ENCODE measurements at regions not wholly inside any gene's neighbourhood (a gene's known extent, or its start where the extent isn't known, plus 50 kb on each side); places are given as distances from the start of the nearest gene placed in this dataset.

- H3K27ac Mint-ChIP-seq, result no peak overlapping the region
- ATAC-seq (no peak), DNase-seq (no peak)
- H3K4me1 Mint-ChIP-seq, result no peaks in the 10 kb centered on the region
- H3K4me3 Mint-ChIP-seq, result no peak overlapping the region
- no peaks in the 10 kb centered on the region for H3K9me3 Mint-ChIP-seq
- peaks cover 3% of the 10 kb centered on the region for H3K27me3 Mint-ChIP-seq
- H3K36me3 Mint-ChIP-seq (ENCODE audit: low read depth), result no peaks in the 10 kb centered on the region
These were observed 92.7 kb downstream of the EDN3 start for GRCh38 chr20:59393142-59393541.

DNA sequence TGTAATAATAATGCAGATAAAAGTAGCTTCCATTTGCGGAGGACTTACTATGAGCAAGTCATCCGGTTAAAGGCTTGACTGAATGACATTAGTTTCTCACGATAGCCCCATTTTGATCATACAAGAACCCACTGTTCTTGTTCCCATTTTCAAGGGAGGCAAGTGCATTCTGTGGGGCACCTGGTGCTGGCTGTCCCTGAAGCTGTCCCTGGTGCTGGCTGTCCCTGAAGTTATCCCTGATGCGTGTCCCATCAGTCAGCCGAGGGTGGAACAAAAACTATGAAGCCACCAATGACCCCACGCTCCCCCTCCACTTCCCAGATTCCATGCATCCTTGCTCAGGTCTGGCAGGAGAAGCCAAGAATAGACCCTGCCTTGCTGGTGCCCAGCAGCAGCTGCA lies 95.3 kb downstream of the EDN3 start:
- ATAC-seq (no peak), DNase-seq (no peak)
- no peaks in the 10 kb centered on the region for H3K36me3 Mint-ChIP-seq (ENCODE audit: low read depth)
- peaks cover 3% of the 10 kb centered on the region for H3K27me3 Mint-ChIP-seq
- no peak overlapping the region for H3K4me3 Mint-ChIP-seq
- no peaks in the 10 kb centered on the region for H3K4me1 Mint-ChIP-seq
- H3K27ac Mint-ChIP-seq, result no peak overlapping the region
- no peaks in the 10 kb centered on the region for H3K9me3 Mint-ChIP-seq

- Mint-ChIP-seq H3K9me3 (no peaks in the 10 kb centered on the region), H3K36me3 (ENCODE audit: low read depth) (no peaks in the 10 kb centered on the region), H3K4me3 (no peak overlapping the region), H3K27me3 (no peaks in the 10 kb centered on the region), H3K27ac (no peak overlapping the region), H3K4me1 (peaks cover 2% of the 10 kb centered on the region)
- no peak for ATAC-seq
- peak; percentile 10 for DNase-seq
These were observed 98.3 kb downstream of the EDN3 start for GRCh38 chr20:59398537-59399205.

DNA sequence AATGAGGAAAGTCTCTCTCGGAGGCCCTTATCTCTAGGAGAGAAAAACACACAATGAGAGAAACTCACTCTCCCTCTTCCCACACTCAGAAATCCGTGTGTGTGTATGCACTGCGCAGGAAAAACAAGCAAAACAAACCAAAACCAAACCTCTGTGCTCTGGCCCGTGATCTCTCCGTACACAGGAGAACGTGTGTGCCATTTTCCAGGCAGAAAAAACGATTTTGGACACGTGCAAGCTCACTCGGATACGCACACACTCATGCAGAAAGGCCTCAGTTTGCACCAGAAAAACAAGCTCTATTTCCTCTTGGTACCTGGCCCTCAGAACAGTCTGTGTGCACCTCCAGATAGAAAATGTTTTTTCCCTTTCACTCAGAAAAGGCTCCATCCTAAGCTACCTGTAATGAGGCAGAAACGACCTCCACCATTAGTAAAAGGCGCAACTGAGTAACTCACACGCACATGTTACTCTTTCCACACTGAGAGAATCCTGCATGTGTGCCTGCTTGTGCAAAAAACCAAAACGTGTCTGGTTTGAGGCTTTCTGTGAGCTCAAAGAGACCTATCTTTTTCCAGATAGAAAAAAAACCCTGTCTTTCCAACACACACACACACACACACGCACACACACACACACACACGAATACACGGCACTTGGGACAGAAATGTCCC lies 99.2 kb downstream of the EDN3 start:
- no peaks in the 10 kb centered on the region for H3K9me3 Mint-ChIP-seq
- H3K4me1 Mint-ChIP-seq, result peaks cover 5% of the 10 kb centered on the region
- no peak overlapping the region for H3K4me3 Mint-ChIP-seq
- no peaks in the 10 kb centered on the region for H3K36me3 Mint-ChIP-seq (ENCODE audit: low read depth)
- ATAC-seq (no peak), DNase-seq (no peak)
- H3K27me3 Mint-ChIP-seq, result peaks cover 3% of the 10 kb centered on the region
- H3K27ac Mint-ChIP-seq, result no peak overlapping the region

DNA sequence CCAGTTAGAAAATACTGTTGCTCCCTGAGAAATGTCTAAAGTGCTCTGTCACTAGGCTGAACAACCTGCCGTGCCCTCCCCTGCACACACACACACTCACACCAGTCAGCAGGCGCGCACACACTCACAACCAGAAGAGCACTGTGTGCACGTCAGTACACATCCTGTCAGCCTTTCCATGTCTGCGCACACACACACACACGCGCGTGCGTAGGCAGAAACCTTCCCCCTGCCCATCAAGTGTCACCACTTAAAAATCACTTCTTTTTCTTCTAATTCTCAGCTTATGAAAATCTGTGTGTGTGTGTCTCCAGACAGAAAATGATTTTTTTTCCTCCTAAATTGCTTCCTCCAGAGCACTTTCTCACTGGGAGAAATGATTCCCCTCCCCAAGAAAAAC lies 100.3 kb downstream of the EDN3 start:
- H3K4me1 Mint-ChIP-seq, result peaks cover 5% of the 10 kb centered on the region
- ATAC-seq, result peak; percentile 29
- H3K4me3 Mint-ChIP-seq, result no peak overlapping the region
- H3K27me3 Mint-ChIP-seq, result peaks cover 12% of the 10 kb centered on the region
- no peak overlapping the region for H3K27ac Mint-ChIP-seq
- no peaks in the 10 kb centered on the region for H3K36me3 Mint-ChIP-seq (ENCODE audit: low read depth)
- no peaks in the 10 kb centered on the region for H3K9me3 Mint-ChIP-seq
- peak; percentile 16 for DNase-seq

DNA sequence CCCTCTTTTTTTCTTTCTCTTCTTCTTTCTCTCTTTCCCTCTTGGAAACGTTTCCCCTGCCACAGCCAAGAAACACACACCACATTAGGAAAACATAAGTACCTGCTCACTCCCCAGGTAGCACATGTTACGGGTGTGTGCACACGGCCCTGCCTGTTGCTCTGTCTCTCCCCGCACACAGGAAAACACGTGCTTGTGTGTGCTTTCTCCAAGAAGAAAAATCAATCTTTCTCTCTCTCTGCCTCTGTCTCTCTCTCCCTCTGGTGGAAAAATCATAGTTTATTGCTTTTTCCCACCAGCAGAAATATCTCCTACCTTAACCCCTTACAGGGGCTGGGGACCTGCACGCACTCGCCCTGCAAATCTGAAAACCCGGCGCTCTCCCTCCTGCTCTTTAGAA lies 102.3 kb downstream of the EDN3 start:
- no peak for ATAC-seq
- peaks cover 18% of the 10 kb centered on the region for H3K27me3 Mint-ChIP-seq
- no peak overlapping the region for H3K27ac Mint-ChIP-seq
- peaks cover 5% of the 10 kb centered on the region for H3K4me1 Mint-ChIP-seq
- DNase-seq, result no peak
- H3K9me3 Mint-ChIP-seq, result no peaks in the 10 kb centered on the region
- no peaks in the 10 kb centered on the region for H3K36me3 Mint-ChIP-seq (ENCODE audit: low read depth)
- H3K4me3 Mint-ChIP-seq, result no peak overlapping the region

DNA sequence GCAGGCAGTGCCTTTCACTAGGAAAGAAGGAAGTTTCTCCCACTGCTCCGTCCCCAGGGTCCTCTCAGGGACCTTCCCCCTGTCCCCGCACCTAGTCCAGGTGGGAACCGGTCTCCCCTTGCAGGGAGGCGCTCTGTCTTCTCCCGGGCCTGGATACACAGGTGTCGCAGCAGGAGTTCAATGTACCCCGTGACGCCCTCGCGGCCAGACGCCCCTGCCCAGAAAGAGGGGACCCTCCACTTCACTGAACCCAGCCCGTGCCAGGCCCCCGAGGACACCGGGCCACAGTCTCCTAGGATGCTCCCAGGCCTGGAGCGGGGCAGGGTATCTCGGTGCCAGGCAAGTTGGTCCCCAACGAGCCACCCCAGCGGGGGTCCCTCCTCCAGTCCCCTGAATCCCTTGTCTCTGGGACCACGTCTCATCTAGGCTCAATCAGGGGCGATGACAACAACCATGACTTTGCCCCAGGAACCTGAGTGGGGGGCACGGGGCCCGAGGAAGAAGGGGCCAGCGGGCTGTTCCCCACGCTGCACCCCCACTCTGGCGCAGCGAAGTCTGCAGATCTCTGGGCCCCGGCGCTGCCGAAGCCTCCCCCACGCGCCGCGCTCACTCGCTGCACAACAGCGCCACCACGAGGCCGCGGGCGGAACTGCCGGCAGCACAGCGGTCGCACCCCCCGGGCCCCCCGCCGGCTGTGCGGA lies 103.0 kb downstream of the EDN3 start:
- no peaks in the 10 kb centered on the region for H3K36me3 Mint-ChIP-seq (ENCODE audit: low read depth)
- H3K4me3 Mint-ChIP-seq, result peak overlapping the region; percentile 55
- ATAC-seq (peak; percentile 67), DNase-seq (peak; percentile 83)
- H3K4me1 Mint-ChIP-seq, result peaks cover 5% of the 10 kb centered on the region
- no peak overlapping the region for H3K27ac Mint-ChIP-seq
- H3K9me3 Mint-ChIP-seq, result no peaks in the 10 kb centered on the region
- H3K27me3 Mint-ChIP-seq, result peaks cover 18% of the 10 kb centered on the region

- no peak overlapping the region for H3K27ac Mint-ChIP-seq
- DNase-seq (no peak), ATAC-seq (no peak)
- H3K4me1 Mint-ChIP-seq, result peaks cover 5% of the 10 kb centered on the region
- H3K9me3 Mint-ChIP-seq, result no peaks in the 10 kb centered on the region
- H3K4me3 Mint-ChIP-seq, result no peak overlapping the region
- H3K36me3 Mint-ChIP-seq (ENCODE audit: low read depth), result no peaks in the 10 kb centered on the region
- peaks cover 18% of the 10 kb centered on the region for H3K27me3 Mint-ChIP-seq
These were observed 103.5 kb downstream of the EDN3 start for GRCh38 chr20:59403962-59404314.

DNA sequence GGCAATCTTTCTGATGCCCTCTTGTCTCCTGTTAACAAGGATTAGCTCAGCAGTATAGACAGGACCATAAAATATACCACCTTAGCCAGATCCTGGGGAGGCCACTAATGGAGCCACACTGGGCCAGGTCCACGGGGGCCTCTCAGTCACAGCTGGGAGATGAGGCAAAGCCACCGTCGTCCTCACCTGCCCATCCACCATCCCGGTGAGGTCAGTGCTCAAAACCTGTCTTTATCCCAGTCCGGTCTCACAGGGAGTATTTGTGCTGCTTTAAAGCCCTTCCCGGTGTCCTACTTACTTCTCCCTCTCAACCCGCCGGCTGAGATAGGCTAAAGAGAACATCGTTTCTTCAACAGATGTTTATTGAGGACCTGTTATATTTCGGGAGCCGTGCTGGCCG lies 104.3 kb downstream of the EDN3 start:
- H3K4me3 Mint-ChIP-seq, result no peak overlapping the region
- DNase-seq (no peak), ATAC-seq (no peak)
- H3K27me3 Mint-ChIP-seq, result peaks cover 18% of the 10 kb centered on the region
- no peaks in the 10 kb centered on the region for H3K9me3 Mint-ChIP-seq
- no peak overlapping the region for H3K27ac Mint-ChIP-seq
- peaks cover 5% of the 10 kb centered on the region for H3K4me1 Mint-ChIP-seq
- no peaks in the 10 kb centered on the region for H3K36me3 Mint-ChIP-seq (ENCODE audit: low read depth)

- no peaks in the 10 kb centered on the region for H3K36me3 Mint-ChIP-seq (ENCODE audit: low read depth)
- ATAC-seq, result no peak
These were observed 105.1 kb downstream of the EDN3 start for GRCh38 chr20:59405226-59406200.

DNA sequence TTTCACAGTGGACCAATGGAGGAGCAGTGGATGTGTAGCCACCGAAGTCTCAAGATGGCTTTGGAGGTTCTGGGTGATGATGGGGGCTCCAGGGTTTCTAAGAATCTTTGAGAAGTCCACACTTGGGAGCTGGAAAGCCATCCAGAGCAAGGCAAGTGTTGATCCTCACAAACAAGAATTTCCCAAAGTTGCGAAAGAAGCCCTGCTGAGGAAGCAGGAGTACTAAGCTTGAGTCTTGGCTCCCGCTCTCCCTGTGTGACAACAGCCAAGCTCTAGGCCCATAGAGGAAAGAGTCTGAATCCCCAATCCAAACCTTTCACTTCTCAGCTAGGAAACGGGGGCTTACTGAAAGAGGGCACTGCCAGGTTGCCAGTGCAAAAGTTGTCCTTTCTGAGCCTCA lies 106.0 kb downstream of the EDN3 start:
- Mint-ChIP-seq H3K27me3 (peaks cover 18% of the 10 kb centered on the region), H3K4me3 (no peak overlapping the region), H3K27ac (no peak overlapping the region), H3K4me1 (peaks cover 5% of the 10 kb centered on the region), H3K9me3 (no peaks in the 10 kb centered on the region), H3K36me3 (ENCODE audit: low read depth) (no peaks in the 10 kb centered on the region)
- no peak for ATAC-seq
- no peak for DNase-seq

More at GRCh38 chr20:59405226-59406200, 105.1 kb downstream of the EDN3 start:
- Mint-ChIP-seq H3K4me3 (no peak overlapping the region), H3K27me3 (peaks cover 18% of the 10 kb centered on the region), H3K27ac (no peak overlapping the region), H3K4me1 (peaks cover 5% of the 10 kb centered on the region), H3K9me3 (no peaks in the 10 kb centered on the region)
- no peak for DNase-seq

- Mint-ChIP-seq H3K4me1 (no peaks in the 10 kb centered on the region), H3K36me3 (ENCODE audit: low read depth) (no peaks in the 10 kb centered on the region), H3K4me3 (no peak overlapping the region), H3K27ac (no peak overlapping the region), H3K27me3 (peaks cover 7% of the 10 kb centered on the region), H3K9me3 (no peaks in the 10 kb centered on the region)
- DNase-seq (no peak), ATAC-seq (no peak)
These were observed 110.8 kb downstream of the EDN3 start for GRCh38 chr20:59411170-59411569.

- Mint-ChIP-seq H3K36me3 (ENCODE audit: low read depth) (no peaks in the 10 kb centered on the region), H3K4me3 (no peak overlapping the region)
These were observed 111.2 kb downstream of the EDN3 start for GRCh38 chr20:59411589-59411988.

GRCh38 chr20:59412181-59412580 lies 111.8 kb downstream of the EDN3 start:
- DNase-seq (no peak), ATAC-seq (no peak)
- H3K27ac Mint-ChIP-seq, result no peak overlapping the region
- peaks cover 6% of the 10 kb centered on the region for H3K27me3 Mint-ChIP-seq
- no peaks in the 10 kb centered on the region for H3K4me1 Mint-ChIP-seq
- H3K36me3 Mint-ChIP-seq (ENCODE audit: low read depth), result no peaks in the 10 kb centered on the region
- no peak overlapping the region for H3K4me3 Mint-ChIP-seq
- no peaks in the 10 kb centered on the region for H3K9me3 Mint-ChIP-seq

More at GRCh38 chr20:59411589-59411988, 111.2 kb downstream of the EDN3 start:
- ATAC-seq (no peak), DNase-seq (no peak)
- Mint-ChIP-seq H3K9me3 (no peaks in the 10 kb centered on the region), H3K27me3 (peaks cover 6% of the 10 kb centered on the region), H3K27ac (no peak overlapping the region), H3K4me1 (no peaks in the 10 kb centered on the region)
